Fibroblast of lung (primary cell): ENCODE measurements at regions not wholly inside any gene's neighbourhood (a gene's known extent, or its start where the extent isn't known, plus 50 kb on each side); places are given as distances from the start of the nearest gene placed in this dataset.

Source experiments
- DNase-seq, 2 donors: peaks; one replicate each; pipeline versions ENCODE4 v3.0.0 to v3.0.0-alpha.2; 2010; ENCODE audit warnings: low read depth in 2 of 2
- H2AFZ ChIP-seq: 2 replicates; pipeline ENCODE4 v1.5.1; 2012; ENCODE audit warnings: low read length, control low read depth, inconsistent platforms
- H3K27ac ChIP-seq: 2 replicates; pipeline ENCODE4 v1.5.1; 2011; ENCODE audit warnings: low read length, control low read depth; ENCODE audit not compliant: insufficient read depth
- H3K27me3 ChIP-seq: 2 replicates; pipeline ENCODE4 v1.5.1; 2011; ENCODE audit warnings: mild to moderate bottlenecking, low read length; ENCODE audit not compliant: control insufficient read depth, insufficient read depth
- H3K36me3 ChIP-seq: 2 replicates; pipeline ENCODE4 v1.5.1; 2011; ENCODE audit warnings: low read length; ENCODE audit not compliant: control insufficient read depth, insufficient read depth
- H3K4me1 ChIP-seq: 2 replicates; pipeline ENCODE4 v1.5.1; 2011; ENCODE audit warnings: low read length; ENCODE audit not compliant: control insufficient read depth, insufficient read depth; ENCODE audit errors: extremely low read depth
- H3K4me2 ChIP-seq: 2 replicates; pipeline ENCODE4 v1.5.1; 2011; ENCODE audit warnings: low read length, control low read depth; ENCODE audit not compliant: insufficient read depth; ENCODE audit errors: extremely low read depth
- H3K4me3 ChIP-seq, 4 experiments: fragments of 200-600 bp in 1 of 4; sonication (generic) in 1 of 4; replicated peaks in 1 of 4; 2 replicates each; pipeline ENCODE4 v1.5.1; 2011 to 2016; ENCODE audit warnings: low read length in 4 of 4, low read depth in 3 of 4, mild to moderate bottlenecking in 3 of 4, control low read depth in 2 of 4, inconsistent platforms in 1 of 4, mixed read lengths in 1 of 4; ENCODE audit not compliant: insufficient read depth in 1 of 4; ENCODE audit errors: control extremely low read depth in 1 of 4
- H3K79me2 ChIP-seq: 2 replicates; pipeline ENCODE4 v1.5.1; 2012; ENCODE audit warnings: mild to moderate bottlenecking, low read length, inconsistent platforms; ENCODE audit not compliant: control insufficient read depth, insufficient read depth
- H3K9ac ChIP-seq: 2 replicates; pipeline ENCODE4 v1.5.1; 2011; ENCODE audit warnings: mild to moderate bottlenecking, low read length, control low read depth; ENCODE audit not compliant: insufficient read depth
- H3K9me3 ChIP-seq: 2 replicates; pipeline ENCODE4 v1.5.1; 2012; ENCODE audit warnings: low read depth, low read length; ENCODE audit not compliant: control insufficient read depth, insufficient read depth
- H4K20me1 ChIP-seq: 2 replicates; pipeline ENCODE4 v1.5.1; 2011; ENCODE audit warnings: low read length; ENCODE audit not compliant: control insufficient read depth, insufficient read depth; ENCODE audit errors: extremely low read depth
- EZH2 ChIP-seq: IDR thresholded peaks from 2 replicates; pipeline ENCODE4 v1.5.1; 2012; ENCODE audit warnings: low read length, control low read depth, mild to moderate bottlenecking; ENCODE audit errors: missing control alignments
- TF ChIP-seq, protein P1 (sequence below), 2 donors: IDR thresholded peaks in 1 of 2; conservative IDR thresholded peaks in 1 of 2; 1 replicate in 1 of 2; 2 replicates in 1 of 2; pipeline ENCODE4 v1.5.1; 2011 to 2012; ENCODE audit warnings: low read length in 2 of 2, control low read depth in 1 of 2, inconsistent platforms in 1 of 2, low read depth in 1 of 2, mild to moderate bottlenecking in 1 of 2

DNA sequence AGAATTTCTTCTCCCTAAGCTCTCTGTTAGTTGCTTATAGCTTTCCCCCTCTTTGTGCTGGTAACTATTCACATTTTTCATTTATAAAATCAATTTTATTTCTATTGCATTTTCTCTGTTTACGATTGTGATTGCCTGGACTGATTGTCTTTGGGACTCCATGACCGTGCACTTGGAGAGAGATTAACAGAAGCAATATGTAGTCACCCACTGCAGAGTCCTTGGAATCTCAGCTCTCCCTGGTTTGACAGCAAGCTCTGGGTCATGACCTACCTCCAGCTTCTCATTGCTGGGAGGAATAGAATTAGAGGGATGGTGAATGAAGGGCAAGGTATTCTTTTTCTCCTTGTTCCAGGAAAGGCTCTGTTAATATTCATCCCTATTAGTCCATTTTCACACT, 398.2 kb downstream of the AACS start:
- H3K27me3 ChIP-seq: no peaks in the 10 kb centered on the region
- H3K79me2 ChIP-seq: no peaks in the 10 kb centered on the region
- no peak overlapping the region for H3K27ac ChIP-seq
- no peak overlapping the region for H3K4me3 ChIP-seq
- TF ChIP-seq EZH2: no peak
- TF ChIP-seq, protein P1, sequence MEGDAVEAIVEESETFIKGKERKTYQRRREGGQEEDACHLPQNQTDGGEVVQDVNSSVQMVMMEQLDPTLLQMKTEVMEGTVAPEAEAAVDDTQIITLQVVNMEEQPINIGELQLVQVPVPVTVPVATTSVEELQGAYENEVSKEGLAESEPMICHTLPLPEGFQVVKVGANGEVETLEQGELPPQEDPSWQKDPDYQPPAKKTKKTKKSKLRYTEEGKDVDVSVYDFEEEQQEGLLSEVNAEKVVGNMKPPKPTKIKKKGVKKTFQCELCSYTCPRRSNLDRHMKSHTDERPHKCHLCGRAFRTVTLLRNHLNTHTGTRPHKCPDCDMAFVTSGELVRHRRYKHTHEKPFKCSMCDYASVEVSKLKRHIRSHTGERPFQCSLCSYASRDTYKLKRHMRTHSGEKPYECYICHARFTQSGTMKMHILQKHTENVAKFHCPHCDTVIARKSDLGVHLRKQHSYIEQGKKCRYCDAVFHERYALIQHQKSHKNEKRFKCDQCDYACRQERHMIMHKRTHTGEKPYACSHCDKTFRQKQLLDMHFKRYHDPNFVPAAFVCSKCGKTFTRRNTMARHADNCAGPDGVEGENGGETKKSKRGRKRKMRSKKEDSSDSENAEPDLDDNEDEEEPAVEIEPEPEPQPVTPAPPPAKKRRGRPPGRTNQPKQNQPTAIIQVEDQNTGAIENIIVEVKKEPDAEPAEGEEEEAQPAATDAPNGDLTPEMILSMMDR (conservative IDR thresholded peaks at IDR 0.05 in 1 of 2, IDR thresholded peaks at IDR 0.05 in 1 of 2; ENCODE audit: low read depth in 1 of 2, low read length in 2 of 2): no peak
- no peaks in the 10 kb centered on the region for H3K4me1 ChIP-seq
- no peaks in the 10 kb centered on the region for H4K20me1 ChIP-seq
- H3K36me3 ChIP-seq: no peaks in the 10 kb centered on the region
- H3K4me2 ChIP-seq: no peak overlapping the region
- no peak overlapping the region for H3K9ac ChIP-seq
- H3K9me3 ChIP-seq: no peaks in the 10 kb centered on the region
- DNase-seq: no peak
- no peak overlapping the region for H2AFZ ChIP-seq

GRCh38 chr12:125467363-125467762, 402.1 kb downstream of the AACS start:
- Histone ChIP-seq H3K27me3 (no peaks in the 10 kb centered on the region), H3K4me2 (no peak overlapping the region), H3K79me2 (no peaks in the 10 kb centered on the region), H3K4me3 (no peak overlapping the region), H3K9ac (no peak overlapping the region), H4K20me1 (no peaks in the 10 kb centered on the region), H3K36me3 (no peaks in the 10 kb centered on the region), H3K27ac (no peak overlapping the region), H2AFZ (no peak overlapping the region), H3K9me3 (no peaks in the 10 kb centered on the region), H3K4me1 (no peaks in the 10 kb centered on the region)
- DNase-seq: peak in 1 of 2 donors; percentile 47
- no peak for TF ChIP-seq EZH2
- TF ChIP-seq, protein P1 (conservative IDR thresholded peaks at IDR 0.05 in 1 of 2, IDR thresholded peaks at IDR 0.05 in 1 of 2; ENCODE audit: low read depth in 1 of 2, low read length in 2 of 2): no peak

- H3K4me1 ChIP-seq: no peaks in the 10 kb centered on the region
- TF ChIP-seq, protein P1 (conservative IDR thresholded peaks at IDR 0.05 in 1 of 2, IDR thresholded peaks at IDR 0.05 in 1 of 2; ENCODE audit: low read depth in 1 of 2, low read length in 2 of 2): no peak
- no peak for TF ChIP-seq EZH2
- no peaks in the 10 kb centered on the region for H3K79me2 ChIP-seq
- no peaks in the 10 kb centered on the region for H3K9me3 ChIP-seq
- no peaks in the 10 kb centered on the region for H3K27me3 ChIP-seq
- H3K27ac ChIP-seq: no peak overlapping the region
- DNase-seq: no peak
- no peak overlapping the region for H2AFZ ChIP-seq
- H3K4me2 ChIP-seq: no peak overlapping the region
- H3K36me3 ChIP-seq: no peaks in the 10 kb centered on the region
- no peak overlapping the region for H3K4me3 ChIP-seq
- no peak overlapping the region for H3K9ac ChIP-seq
- no peaks in the 10 kb centered on the region for H4K20me1 ChIP-seq
Measured at GRCh38 chr12:125469683-125470082, 404.4 kb downstream of the AACS start.
